ENCODE measurements at regions not wholly inside any gene's neighbourhood (a gene's known extent, or its start where the extent isn't known, plus 50 kb on each side); places are given as distances from the start of the nearest gene placed in this dataset.

- no peak for DNase-seq
These were observed 248.6 kb downstream of the NDUFA10 start for GRCh38 chr2:239776436-239777005.

- DNase-seq, result no peak
These were observed 249.3 kb downstream of the NDUFA10 start for GRCh38 chr2:239775623-239776435.

- DNase-seq, result no peak
These were observed 250.1 kb downstream of the NDUFA10 start for GRCh38 chr2:239774933-239775622.

GRCh38 chr2:239774142-239774462, 251.0 kb downstream of the NDUFA10 start:
- DNase-seq, result no peak

GRCh38 chr2:239773228-239774141, 251.7 kb downstream of the NDUFA10 start:
- no peak for DNase-seq

GRCh38 chr2:239772721-239773120, 252.4 kb downstream of the NDUFA10 start:
- no peak for DNase-seq

- DNase-seq, result no peak
These were observed 254.9 kb downstream of the NDUFA10 start for GRCh38 chr2:239770246-239770639.

- no peak for DNase-seq
These were observed 255.4 kb downstream of the NDUFA10 start for GRCh38 chr2:239769554-239770245.

- no peak for DNase-seq
These were observed 256.1 kb downstream of the NDUFA10 start for GRCh38 chr2:239768907-239769553.

- DNase-seq, result no peak
These were observed 256.9 kb downstream of the NDUFA10 start for GRCh38 chr2:239768031-239768790.

GRCh38 chr2:239767021-239767905, 257.9 kb downstream of the NDUFA10 start:
- DNase-seq, result no peak

- DNase-seq, result no peak
These were observed 259.2 kb downstream of the NDUFA10 start for GRCh38 chr2:239765911-239766310.

GRCh38 chr2:239765076-239765845, 259.9 kb downstream of the NDUFA10 start:
- DNase-seq, result no peak

GRCh38 chr2:239763433-239764097, 261.6 kb downstream of the NDUFA10 start:
- no peak for DNase-seq

GRCh38 chr2:239762655-239763269, 262.4 kb downstream of the NDUFA10 start:
- no peak for DNase-seq

- DNase-seq, result no peak
These were observed 263.0 kb downstream of the NDUFA10 start for GRCh38 chr2:239762106-239762505.

- no peak for DNase-seq
These were observed 264.5 kb downstream of the NDUFA10 start for GRCh38 chr2:239760596-239760995.

- DNase-seq, result no peak
These were observed 266.8 kb downstream of the NDUFA10 start for GRCh38 chr2:239758279-239758877.
